Retinal pigment epithelial cell (primary cell): ENCODE measurements at regions not wholly inside any gene's neighbourhood (a gene's known extent, or its start where the extent isn't known, plus 50 kb on each side); places are given as distances from the start of the nearest gene placed in this dataset.
"Not testable (repeated sequence)": the region's sequence is repeated elsewhere in the genome, so short reads cannot be mapped to it uniquely, and the experiment has no call there.

Experiments used
- DNase-seq: peaks from one replicate; pipeline ENCODE4 v3.0.0-alpha.2; 2010; ENCODE audit warnings: low read depth
- H3K4me3 ChIP-seq: 2 replicates; pipeline ENCODE4 v1.5.1; 2011; ENCODE audit warnings: mild to moderate bottlenecking, low read length, control low read depth, moderate library complexity
- CTCF ChIP-seq: conservative IDR thresholded peaks from 2 replicates; pipeline ENCODE4 v1.5.1; 2011; ENCODE audit warnings: low read depth, low read length, control low read depth, inconsistent platforms

- DNase-seq: no peak
Measured at GRCh38 chr2:208608122-208608835, 201.7 kb downstream of the PTH2R start.

DNA sequence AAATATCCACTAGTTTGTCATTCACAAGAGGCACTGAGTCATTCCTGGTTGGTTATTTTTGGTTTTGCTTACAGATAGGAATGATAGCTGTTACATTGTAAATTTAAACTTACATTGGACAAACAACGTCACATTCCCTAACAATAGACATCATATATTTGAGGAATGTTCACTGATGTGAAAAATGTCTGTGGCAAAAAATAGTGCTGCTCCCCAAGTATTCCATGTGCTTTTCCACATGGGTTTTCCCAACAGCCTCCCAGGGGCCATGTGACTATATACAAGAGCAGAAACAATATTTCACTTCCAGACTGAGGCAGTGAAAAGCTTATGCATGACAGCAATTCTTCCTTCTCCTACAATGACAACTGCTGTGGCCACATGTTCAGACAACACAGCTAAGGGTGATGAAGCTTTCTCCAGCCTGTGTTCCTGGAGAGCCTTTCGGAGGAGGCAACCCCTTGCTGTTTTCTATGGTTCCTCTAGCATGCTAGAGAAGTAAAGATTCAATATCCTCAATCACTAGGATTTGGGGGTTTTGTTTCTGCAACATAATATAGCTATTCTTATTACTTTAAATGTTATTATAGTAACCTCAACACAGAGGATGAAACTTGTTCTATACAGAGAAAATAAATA lies 202.7 kb downstream of the PTH2R start:
- DNase-seq: no peak
- TF ChIP-seq CTCF: no peak
- no peak overlapping the region for H3K4me3 ChIP-seq

More at GRCh38 chr2:208608122-208608835, 201.7 kb downstream of the PTH2R start:
- no peak for TF ChIP-seq CTCF
- H3K4me3 ChIP-seq: no peak overlapping the region

- not testable (repeated sequence) for H3K4me3 ChIP-seq
- DNase-seq: peak; percentile 20
Measured at GRCh38 chr2:208615675-208616074, 209.1 kb downstream of the PTH2R start.

- no peak overlapping the region for H3K4me3 ChIP-seq
- no peak for DNase-seq
- TF ChIP-seq CTCF: no peak
Measured at GRCh38 chr2:208618220-208618619, 211.6 kb downstream of the PTH2R start.

- DNase-seq: no peak
- no peak for TF ChIP-seq CTCF
- no peak overlapping the region for H3K4me3 ChIP-seq
Measured at GRCh38 chr2:208619993-208620392, 213.4 kb downstream of the PTH2R start.

- H3K4me3 ChIP-seq: no peak overlapping the region
- no peak for TF ChIP-seq CTCF
- peak; percentile 66 for DNase-seq
Measured at GRCh38 chr2:208620487-208620978, 213.9 kb downstream of the PTH2R start.

GRCh38 chr2:208627110-208627884 lies 220.7 kb downstream of the PTH2R start:
- no peak overlapping the region for H3K4me3 ChIP-seq
- DNase-seq: no peak
- no peak for TF ChIP-seq CTCF
